Hematopoietic multipotent progenitor cell treated with erythropoietin and hydrocortisone succinate and interleukin-3 and kit ligand, for 8 days (in vitro differentiated cells): ENCODE measurements at regions not wholly inside any gene's neighbourhood (a gene's known extent, or its start where the extent isn't known, plus 50 kb on each side); places are given as distances from the start of the nearest gene placed in this dataset.

ENCODE experiments used
- DNase-seq: peaks from one replicate; pipeline ENCODE4 v3.0.0-alpha.2; 2015

- DNase-seq = peak; percentile 80
Measured at GRCh38 chr5:14011089-14012020, 66.9 kb upstream of the DNAH5 start.

- DNase-seq = no peak
Measured at GRCh38 chr5:14009575-14009974, 65.1 kb upstream of the DNAH5 start.

- no peak for DNase-seq
Measured at GRCh38 chr5:14008819-14009311, 64.4 kb upstream of the DNAH5 start.

- no peak for DNase-seq
Measured at GRCh38 chr5:14006823-14007520, 62.5 kb upstream of the DNAH5 start.

GRCh38 chr5:14004598-14005394, 60.3 kb upstream of the DNAH5 start:
- no peak for DNase-seq

- DNase-seq = no peak
Measured at GRCh38 chr5:14003936-14004335, 59.4 kb upstream of the DNAH5 start.

GRCh38 chr5:14003513-14003912, 59.0 kb upstream of the DNAH5 start:
- DNase-seq = no peak

- no peak for DNase-seq
Measured at GRCh38 chr5:13998254-13998653, 53.8 kb upstream of the DNAH5 start.

- DNase-seq = no peak
Measured at GRCh38 chr5:13997514-13997913, 53.0 kb upstream of the DNAH5 start.

GRCh38 chr5:13994621-13995253, 50.2 kb upstream of the DNAH5 start:
- DNase-seq = no peak
